Uterus (tissue), 3 donors: ENCODE measurements at regions not wholly inside any gene's neighbourhood (a gene's known extent, or its start where the extent isn't known, plus 50 kb on each side); places are given as distances from the start of the nearest gene placed in this dataset.

Source experiments
- DNase-seq, 2 donors: peaks; one replicate each; pipeline ENCODE4 v3.0.0-alpha.2; 2019 to 2020
- H3K27ac ChIP-seq, 2 donors: fragments of 200-600 bp; sonication (generic); 1 replicate in 1 of 2; 2 replicates in 1 of 2; pipeline ENCODE4 v1.5.1; 2016 to 2018
- H3K27me3 ChIP-seq, 2 donors: fragments of 200-600 bp; sonication (generic); one replicate each; pipeline ENCODE4 v1.5.1; 2018 to 2019; ENCODE audit warnings: control low read depth in 1 of 2
- H3K36me3 ChIP-seq, 2 donors: fragments of 200-600 bp; sonication (generic); one replicate each; pipeline ENCODE4 v1.5.1; 2019; ENCODE audit warnings: control low read depth in 1 of 2
- H3K4me1 ChIP-seq, 2 donors: fragments of 200-600 bp; sonication (generic); one replicate each; pipeline ENCODE4 v1.5.1; 2018 to 2019; ENCODE audit warnings: control low read depth in 1 of 2
- H3K4me3 ChIP-seq, 2 donors: fragments of 200-600 bp; sonication (generic); 1 replicate in 1 of 2; 2 replicates in 1 of 2; pipeline ENCODE4 v1.5.1; 2018 to 2019; ENCODE audit warnings: mild to moderate bottlenecking in 1 of 2
- H3K9me3 ChIP-seq, 2 donors: fragments of 200-600 bp; sonication (generic); one replicate each; pipeline ENCODE4 v1.5.1; 2019; ENCODE audit warnings: control low read depth in 1 of 2
- POLR2A ChIP-seq, 2 donors: fragments of 450-650 bp; IDR thresholded peaks; one replicate each; pipeline ENCODE4 v1.6.1; 2016; ENCODE audit warnings: antibody characterized with exemption in 2 of 2, mild to moderate bottlenecking in 1 of 2, moderate library complexity in 1 of 2
- intact Hi-C: fragments of 100-400 bp; cut with DNase I; formaldehyde crosslinking; loops from one replicate; pipeline ENCODE4 v1.15.1; 2023; ENCODE audit warnings: low total_unique reads
- TF ChIP-seq, protein P1 (sequence below), 4 experiments: fragments of 200-600 bp in 2 of 4; fragments of 450-650 bp in 2 of 4; sonication (generic) in 2 of 4; IDR thresholded peaks; one replicate each; pipeline ENCODE4 v1.5.1; 2016 to 2019; ENCODE audit warnings: antibody characterized with exemption in 4 of 4, mild to moderate bottlenecking in 2 of 4, moderate library complexity in 1 of 4
- donor health status: DM: yes; HTN: yes; CAD: no.

DNA sequence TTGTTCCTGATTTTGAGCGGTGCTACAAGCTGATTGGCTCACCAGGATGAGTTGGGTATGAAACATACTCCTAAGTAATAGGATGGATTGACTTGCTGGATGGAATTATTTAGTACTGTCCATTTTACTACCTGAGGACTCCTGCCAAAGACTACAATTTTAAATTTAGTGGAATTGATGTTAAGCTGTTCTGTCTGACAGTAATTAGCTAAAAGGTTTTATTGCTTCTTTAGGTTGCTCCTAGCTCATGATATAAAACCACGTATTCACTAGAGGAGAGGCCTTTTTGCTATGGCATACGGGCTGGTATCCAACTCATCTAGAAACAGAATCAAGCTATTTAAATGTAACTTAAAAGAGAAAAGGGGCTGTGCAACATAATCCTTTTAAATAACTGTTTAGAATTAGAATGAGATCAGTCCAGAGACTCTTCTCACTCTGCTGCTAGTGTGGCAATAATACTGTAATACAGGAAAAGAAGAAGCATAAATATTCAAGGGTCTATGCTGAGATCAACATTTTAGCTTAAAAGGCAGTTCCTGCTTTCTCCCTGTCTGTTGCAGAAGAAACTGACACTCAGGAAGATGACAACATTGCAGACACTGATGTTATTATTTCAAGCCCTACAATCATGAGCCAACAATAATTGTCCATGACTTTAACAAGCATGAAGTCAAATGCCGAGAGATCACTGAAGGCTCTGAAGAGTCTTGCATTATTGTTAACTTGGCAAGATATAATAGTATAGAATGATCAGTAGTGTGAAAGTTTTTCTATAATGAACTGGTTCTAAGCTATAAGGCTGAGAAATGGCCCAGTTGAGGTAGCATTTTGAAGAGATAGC, 258.7 kb upstream of the ADGRL4 start:
- no peak for TF ChIP-seq POLR2A (IDR thresholded peaks at IDR 0.05)
- TF ChIP-seq, protein P1, sequence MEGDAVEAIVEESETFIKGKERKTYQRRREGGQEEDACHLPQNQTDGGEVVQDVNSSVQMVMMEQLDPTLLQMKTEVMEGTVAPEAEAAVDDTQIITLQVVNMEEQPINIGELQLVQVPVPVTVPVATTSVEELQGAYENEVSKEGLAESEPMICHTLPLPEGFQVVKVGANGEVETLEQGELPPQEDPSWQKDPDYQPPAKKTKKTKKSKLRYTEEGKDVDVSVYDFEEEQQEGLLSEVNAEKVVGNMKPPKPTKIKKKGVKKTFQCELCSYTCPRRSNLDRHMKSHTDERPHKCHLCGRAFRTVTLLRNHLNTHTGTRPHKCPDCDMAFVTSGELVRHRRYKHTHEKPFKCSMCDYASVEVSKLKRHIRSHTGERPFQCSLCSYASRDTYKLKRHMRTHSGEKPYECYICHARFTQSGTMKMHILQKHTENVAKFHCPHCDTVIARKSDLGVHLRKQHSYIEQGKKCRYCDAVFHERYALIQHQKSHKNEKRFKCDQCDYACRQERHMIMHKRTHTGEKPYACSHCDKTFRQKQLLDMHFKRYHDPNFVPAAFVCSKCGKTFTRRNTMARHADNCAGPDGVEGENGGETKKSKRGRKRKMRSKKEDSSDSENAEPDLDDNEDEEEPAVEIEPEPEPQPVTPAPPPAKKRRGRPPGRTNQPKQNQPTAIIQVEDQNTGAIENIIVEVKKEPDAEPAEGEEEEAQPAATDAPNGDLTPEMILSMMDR (IDR thresholded peaks at IDR 0.05) = no peak
- H3K9me3 ChIP-seq = no peaks in the 10 kb centered on the region
- H3K4me3 ChIP-seq = no peak overlapping the region
- intact Hi-C loops = no loop called here
- no peak overlapping the region for H3K27ac ChIP-seq
- H3K27me3 ChIP-seq = no peaks in the 10 kb centered on the region
- no peaks in the 10 kb centered on the region for H3K36me3 ChIP-seq
- no peaks in the 10 kb centered on the region for H3K4me1 ChIP-seq
- no peak for DNase-seq

DNA sequence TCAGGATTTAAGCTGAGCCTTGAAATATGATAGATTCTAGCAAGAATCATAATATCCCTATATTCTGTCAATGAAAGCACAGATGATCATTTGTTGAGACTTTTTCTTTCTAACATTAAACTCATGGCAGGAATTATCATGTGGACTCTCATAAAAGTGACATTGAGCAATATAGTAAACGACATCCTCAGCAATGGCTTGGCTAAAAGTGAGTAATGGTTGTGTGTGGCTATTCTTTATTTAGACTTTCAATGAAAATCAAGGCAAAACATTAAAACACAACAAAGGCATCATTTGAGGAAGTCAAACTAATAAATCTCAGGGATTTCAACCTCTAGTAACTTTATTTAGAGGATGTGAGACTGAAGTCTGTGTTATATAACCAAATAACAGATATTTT, 257.8 kb upstream of the ADGRL4 start:
- Histone ChIP-seq H3K9me3 (no peaks in the 10 kb centered on the region), H3K36me3 (no peaks in the 10 kb centered on the region), H3K27ac (no peak overlapping the region), H3K4me1 (no peaks in the 10 kb centered on the region), H3K27me3 (no peaks in the 10 kb centered on the region), H3K4me3 (no peak overlapping the region)
- intact Hi-C loops = no loop called here
- TF ChIP-seq POLR2A (IDR thresholded peaks at IDR 0.05) = no peak
- TF ChIP-seq, protein P1 (IDR thresholded peaks at IDR 0.05) = no peak
- no peak for DNase-seq

DNA sequence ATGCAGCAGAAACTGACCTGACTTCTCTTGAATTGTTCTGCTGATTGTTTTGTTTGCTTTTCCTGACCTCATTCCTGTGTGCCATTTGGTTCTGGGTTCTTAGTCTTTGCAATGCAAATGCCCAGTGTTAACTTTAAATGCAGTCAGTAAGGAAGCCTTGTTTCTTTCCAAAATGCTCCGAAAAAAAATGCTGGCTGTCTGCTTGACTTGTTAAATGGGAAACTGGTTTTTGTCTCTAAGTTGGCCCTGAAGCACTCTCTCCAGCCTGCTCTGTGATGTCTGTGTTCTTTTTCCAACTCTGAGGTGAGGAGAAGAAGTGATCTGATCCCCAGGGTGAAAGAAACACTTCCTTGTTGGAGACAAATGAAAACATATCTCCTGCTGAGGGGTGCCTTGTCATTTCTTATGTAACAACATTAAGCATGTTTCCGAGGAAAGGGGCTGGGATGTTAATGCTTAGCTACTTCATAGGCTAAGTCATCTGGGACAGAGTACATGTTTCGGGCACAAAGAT, 256.3 kb upstream of the ADGRL4 start:
- no peak overlapping the region for H3K27ac ChIP-seq
- TF ChIP-seq, protein P1 (IDR thresholded peaks at IDR 0.05) = no peak
- TF ChIP-seq POLR2A (IDR thresholded peaks at IDR 0.05) = no peak
- no peak overlapping the region for H3K4me3 ChIP-seq
- no peak for DNase-seq
- intact Hi-C loops = no loop called here
- H3K4me1 ChIP-seq = no peaks in the 10 kb centered on the region
- H3K9me3 ChIP-seq = no peaks in the 10 kb centered on the region
- no peaks in the 10 kb centered on the region for H3K36me3 ChIP-seq
- H3K27me3 ChIP-seq = no peaks in the 10 kb centered on the region

DNA sequence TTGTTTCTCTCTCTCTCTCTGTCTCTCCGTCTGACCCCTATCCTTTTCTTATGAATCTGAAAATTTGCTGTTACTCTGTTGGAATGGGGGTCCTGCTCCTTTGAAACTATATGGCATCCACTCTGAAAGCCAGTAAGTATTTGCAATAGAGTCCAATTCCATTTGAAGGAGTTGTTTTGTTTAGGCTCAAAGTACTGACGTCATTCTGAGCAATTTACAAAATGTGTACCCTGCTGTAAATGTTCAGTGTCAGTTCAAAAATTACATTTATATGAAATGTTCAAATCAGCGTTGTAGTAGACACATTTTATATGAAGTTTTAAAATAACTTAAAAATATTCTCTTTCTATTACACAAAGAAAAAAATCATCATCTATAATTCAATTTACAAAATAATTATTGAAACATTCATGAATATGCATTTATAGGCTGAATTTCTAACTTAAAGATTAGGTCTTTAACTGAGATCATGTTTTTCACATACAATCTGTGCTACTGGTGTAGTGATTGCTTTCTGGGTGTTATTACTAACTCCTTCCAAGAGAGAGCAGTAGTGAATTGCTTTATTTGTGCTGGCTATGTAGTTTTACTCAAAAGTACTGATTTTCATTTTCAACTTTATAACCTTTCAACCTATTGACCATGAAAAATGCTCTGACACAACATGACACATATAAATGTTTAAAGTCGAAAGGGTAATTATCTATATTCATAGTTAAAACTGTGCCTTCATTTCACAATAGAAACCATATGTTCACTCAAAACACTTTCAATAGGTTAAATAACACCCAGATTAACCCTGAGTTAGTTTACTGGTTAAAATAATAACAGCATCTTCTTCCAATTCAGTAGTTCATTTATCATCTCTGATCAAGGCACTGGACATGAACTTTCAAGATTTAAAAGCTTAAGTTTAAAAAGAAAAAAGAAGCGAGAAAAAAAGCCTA, 253.1 kb upstream of the ADGRL4 start:
- no peak for DNase-seq
- intact Hi-C loops = no loop called here

More for the DNA sequence above, 253.1 kb upstream of the ADGRL4 start:
- TF ChIP-seq, protein P1 (IDR thresholded peaks at IDR 0.05) = peak in 1 of 4 experiments; percentile 25
- no peak for TF ChIP-seq POLR2A (IDR thresholded peaks at IDR 0.05)
- H3K4me3 ChIP-seq = no peak overlapping the region
- H3K9me3 ChIP-seq = no peaks in the 10 kb centered on the region
- H3K4me1 ChIP-seq = no peaks in the 10 kb centered on the region
- H3K36me3 ChIP-seq = no peaks in the 10 kb centered on the region
- H3K27me3 ChIP-seq = no peaks in the 10 kb centered on the region
- H3K27ac ChIP-seq = no peak overlapping the region
